ENCODE measurements at regions not wholly inside any gene's neighbourhood (a gene's known extent, or its start where the extent isn't known, plus 50 kb on each side); places are given as distances from the start of the nearest gene placed in this dataset.

GRCh38 chr5:105806596-105806995 lies 1864.1 kb downstream of the EFNA5 start:
- Histone ChIP-seq H3K27me3 (no peaks in the 10 kb centered on the region), H3K36me3 (no peaks in the 10 kb centered on the region), H3K27ac (no peak overlapping the region), H3K4me1 (ENCODE audit: control insufficient read depth in 1 of 2, insufficient read depth in 1 of 2, low read depth in 1 of 2, low read length in 1 of 2) (no peaks in the 10 kb centered on the region), H3K4me3 (ENCODE audit: low read depth in 1 of 2, low read length in 1 of 2) (no peak overlapping the region), H3K9me3 (no peaks in the 10 kb centered on the region)
- no peak for TF ChIP-seq CTCF (IDR thresholded peaks at IDR 0.05)

GRCh38 chr5:105803431-105803830 lies 1867.3 kb downstream of the EFNA5 start:
- Histone ChIP-seq H3K9me3 (no peaks in the 10 kb centered on the region), H3K27ac (no peak overlapping the region), H3K4me3 (ENCODE audit: low read depth in 1 of 2, low read length in 1 of 2) (no peak overlapping the region), H3K36me3 (no peaks in the 10 kb centered on the region), H3K4me1 (ENCODE audit: control insufficient read depth in 1 of 2, insufficient read depth in 1 of 2, low read depth in 1 of 2, low read length in 1 of 2) (no peaks in the 10 kb centered on the region), H3K27me3 (no peaks in the 10 kb centered on the region)
- no peak for TF ChIP-seq CTCF (IDR thresholded peaks at IDR 0.05)

- no peaks in the 10 kb centered on the region for H3K4me1 ChIP-seq (ENCODE audit: control insufficient read depth in 1 of 2, insufficient read depth in 1 of 2, low read depth in 1 of 2, low read length in 1 of 2)
- H3K27me3 ChIP-seq, result no peaks in the 10 kb centered on the region
- no peak for TF ChIP-seq CTCF (IDR thresholded peaks at IDR 0.05)
- H3K27ac ChIP-seq, result no peak overlapping the region
- H3K4me3 ChIP-seq (ENCODE audit: low read depth in 1 of 2, low read length in 1 of 2), result no peak overlapping the region
- no peaks in the 10 kb centered on the region for H3K36me3 ChIP-seq
- H3K9me3 ChIP-seq, result no peaks in the 10 kb centered on the region
Observed at GRCh38 chr5:105794578-105794977, 1876.2 kb downstream of the EFNA5 start.

GRCh38 chr5:105789246-105789645 lies 1881.5 kb downstream of the EFNA5 start:
- Histone ChIP-seq H3K27ac (no peak overlapping the region), H3K27me3 (no peaks in the 10 kb centered on the region), H3K4me3 (ENCODE audit: low read depth in 1 of 2, low read length in 1 of 2) (no peak overlapping the region), H3K4me1 (ENCODE audit: control insufficient read depth in 1 of 2, insufficient read depth in 1 of 2, low read depth in 1 of 2, low read length in 1 of 2) (no peaks in the 10 kb centered on the region), H3K36me3 (no peaks in the 10 kb centered on the region), H3K9me3 (no peaks in the 10 kb centered on the region)
- no peak for TF ChIP-seq CTCF (IDR thresholded peaks at IDR 0.05)

- TF ChIP-seq CTCF (IDR thresholded peaks at IDR 0.05), result no peak
- no peaks in the 10 kb centered on the region for H3K9me3 ChIP-seq
Observed at GRCh38 chr5:105783811-105784210, 1886.9 kb downstream of the EFNA5 start.

GRCh38 chr5:105782501-105782900 lies 1888.2 kb downstream of the EFNA5 start:
- H3K4me3 ChIP-seq (ENCODE audit: low read depth in 1 of 2, low read length in 1 of 2), result no peak overlapping the region
- no peaks in the 10 kb centered on the region for H3K9me3 ChIP-seq
- TF ChIP-seq CTCF (IDR thresholded peaks at IDR 0.05), result no peak
- H3K27me3 ChIP-seq, result no peaks in the 10 kb centered on the region
- H3K27ac ChIP-seq, result no peak overlapping the region
- H3K4me1 ChIP-seq (ENCODE audit: control insufficient read depth in 1 of 2, insufficient read depth in 1 of 2, low read depth in 1 of 2, low read length in 1 of 2), result no peaks in the 10 kb centered on the region
- H3K36me3 ChIP-seq, result no peaks in the 10 kb centered on the region

More at GRCh38 chr5:105783811-105784210, 1886.9 kb downstream of the EFNA5 start:
- H3K36me3 ChIP-seq, result no peaks in the 10 kb centered on the region
- no peaks in the 10 kb centered on the region for H3K4me1 ChIP-seq (ENCODE audit: control insufficient read depth in 1 of 2, insufficient read depth in 1 of 2, low read depth in 1 of 2, low read length in 1 of 2)
- no peaks in the 10 kb centered on the region for H3K27me3 ChIP-seq
- H3K4me3 ChIP-seq (ENCODE audit: low read depth in 1 of 2, low read length in 1 of 2), result no peak overlapping the region
- H3K27ac ChIP-seq, result no peak overlapping the region

Measured in neutrophil (primary cell).